Fibroblast of skin of right biceps (primary cell): ENCODE measurements at regions not wholly inside any gene's neighbourhood (a gene's known extent, or its start where the extent isn't known, plus 50 kb on each side); places are given as distances from the start of the nearest gene placed in this dataset.
A peak's percentile ranks its signal among the peaks of the same experiment; 100 is the strongest.
"Not testable (repeated sequence)": the region's sequence is repeated elsewhere in the genome, so short reads cannot be mapped to it uniquely, and the experiment has no call there.

Source experiments
- DNase-seq: peaks from one replicate; pipeline ENCODE4 v3.0.0-alpha.2; 2013

DNA sequence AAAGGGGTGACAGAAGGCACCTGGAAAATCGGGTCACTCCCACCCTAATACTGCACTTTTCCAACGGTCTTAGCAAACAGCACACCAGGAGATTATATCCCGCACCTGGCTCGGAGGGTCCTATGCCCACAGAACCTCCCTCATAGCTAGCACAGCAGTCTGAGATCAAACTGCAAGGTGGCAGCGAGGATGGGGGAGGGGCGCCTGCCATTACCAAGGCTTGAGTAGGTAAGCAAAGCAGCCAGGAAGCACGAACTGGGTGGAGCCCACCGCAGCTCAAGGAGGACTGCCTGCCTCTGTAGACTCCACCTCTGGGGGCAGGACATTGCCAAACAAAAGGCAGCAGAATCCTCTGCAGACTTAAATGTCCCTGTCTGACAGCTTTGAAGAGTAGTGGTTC, 101.8 kb downstream of the TBX20 start:
- not testable (repeated sequence) for DNase-seq

DNA sequence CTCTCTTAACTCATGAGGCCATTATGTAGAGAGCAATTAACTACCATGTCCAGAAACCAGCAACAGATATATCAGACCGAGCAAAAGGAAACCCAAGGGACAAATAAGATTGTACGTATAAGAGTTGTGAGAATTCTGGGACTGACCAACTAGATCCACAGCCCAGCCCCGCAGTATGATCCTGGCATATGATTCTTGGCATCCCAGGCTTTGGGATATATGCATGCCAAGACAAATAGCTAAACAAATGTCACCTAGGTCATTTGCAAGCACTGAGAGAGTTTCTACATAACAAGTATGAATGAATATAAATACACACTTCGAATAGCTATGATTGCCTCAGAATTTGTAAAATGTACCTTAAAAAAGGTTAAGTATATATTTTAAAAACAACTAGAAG, 105.9 kb downstream of the TBX20 start:
- DNase-seq, result not testable (repeated sequence)

DNA sequence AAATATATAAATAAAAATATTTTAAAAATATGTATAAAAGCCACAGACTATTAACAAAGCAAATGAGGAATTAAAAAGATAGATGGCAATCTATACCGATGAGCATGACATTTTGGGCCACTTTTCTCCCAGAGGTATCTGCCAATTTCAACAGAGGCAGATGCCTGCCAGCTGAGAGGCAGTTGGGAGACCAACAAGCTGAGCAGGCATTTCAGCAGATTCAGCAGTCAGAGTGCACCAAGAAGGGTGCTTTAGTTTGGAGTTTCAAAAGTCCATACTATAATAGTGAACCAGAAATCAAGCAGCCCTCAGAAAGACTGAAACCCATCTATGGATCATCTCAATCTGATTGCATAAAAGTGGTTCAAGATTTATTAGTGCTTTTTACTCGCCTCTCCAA, 104.8 kb upstream of the DPY19L1 start:
- not testable (repeated sequence) for DNase-seq

DNA sequence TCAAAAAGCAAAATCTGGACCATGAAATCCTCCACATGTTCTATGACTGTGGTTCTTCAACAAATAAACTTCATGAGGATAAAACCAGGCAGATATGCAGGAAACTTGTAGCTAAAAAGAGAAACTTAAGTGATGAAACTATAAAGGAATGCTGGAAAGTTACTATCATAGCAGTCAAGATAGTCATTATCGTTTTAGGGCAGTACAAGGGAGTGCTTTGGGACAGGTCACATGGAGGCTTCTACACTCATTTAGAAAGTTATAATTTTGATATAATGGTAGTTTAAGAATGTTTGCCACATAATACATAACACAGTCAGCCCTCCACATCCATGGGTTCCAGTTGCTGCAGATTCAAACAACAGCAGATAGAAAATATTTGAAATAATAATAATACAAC, 102.0 kb upstream of the DPY19L1 start:
- DNase-seq, result peak; percentile 48

DNA sequence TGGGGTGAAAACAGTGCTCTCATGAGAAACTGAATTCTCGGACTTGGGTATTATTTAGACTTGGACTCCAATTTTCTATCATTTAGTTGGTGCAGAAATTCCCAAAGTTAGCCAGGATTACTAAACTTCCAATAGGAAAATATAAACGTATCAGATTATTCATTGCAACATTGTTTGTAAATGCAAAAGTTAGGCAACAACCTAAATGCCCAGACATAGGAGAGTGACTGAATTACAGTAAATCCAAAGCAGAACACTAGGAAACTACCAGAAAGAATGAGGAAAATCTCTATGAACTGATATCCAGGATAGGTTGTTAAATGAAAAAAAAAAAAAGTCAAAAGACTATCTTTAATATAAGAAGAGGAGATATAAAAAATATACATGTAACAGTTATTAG, 96.2 kb upstream of the DPY19L1 start:
- not testable (repeated sequence) for DNase-seq

DNA sequence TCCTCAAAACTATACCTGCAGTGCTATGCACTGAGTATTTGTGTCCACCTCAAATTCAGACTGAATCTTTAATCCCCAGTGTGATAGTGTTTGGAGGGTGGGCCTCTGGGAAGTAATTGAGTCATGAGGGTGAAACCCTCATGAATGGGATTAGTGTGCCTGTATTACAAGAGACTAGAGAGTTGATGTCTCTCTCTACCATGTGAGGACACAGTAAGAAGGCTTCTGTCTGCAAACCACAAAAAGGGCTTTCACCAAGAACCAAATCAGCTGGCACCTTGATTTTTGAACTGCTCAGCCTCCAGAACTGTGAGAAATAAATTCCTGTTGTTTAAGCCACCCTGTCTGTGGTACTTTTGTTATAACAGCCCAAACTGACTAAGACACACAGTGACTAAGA, 95.7 kb upstream of the DPY19L1 start:
- not testable (repeated sequence) for DNase-seq

DNA sequence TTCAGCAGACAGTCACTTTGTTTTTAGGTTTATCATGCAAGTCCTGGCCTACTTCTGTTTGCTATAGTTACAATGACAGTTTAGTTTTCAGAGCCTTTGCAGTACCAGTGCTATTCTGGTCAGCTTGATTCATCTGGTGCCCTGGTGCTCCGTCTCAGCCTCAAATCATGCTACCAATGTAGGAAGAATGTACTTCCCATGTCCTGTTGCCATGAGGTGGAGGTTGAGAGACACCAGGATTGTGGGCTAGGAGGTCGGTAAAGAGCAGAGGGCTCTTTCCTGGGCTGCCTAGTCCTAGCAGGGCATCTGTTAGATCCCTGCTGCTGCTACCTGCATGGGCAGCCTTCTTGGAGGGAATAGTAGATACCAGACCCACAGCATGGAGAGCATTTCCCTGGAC, 91.4 kb upstream of the DPY19L1 start:
- DNase-seq, result not testable (repeated sequence)

DNA sequence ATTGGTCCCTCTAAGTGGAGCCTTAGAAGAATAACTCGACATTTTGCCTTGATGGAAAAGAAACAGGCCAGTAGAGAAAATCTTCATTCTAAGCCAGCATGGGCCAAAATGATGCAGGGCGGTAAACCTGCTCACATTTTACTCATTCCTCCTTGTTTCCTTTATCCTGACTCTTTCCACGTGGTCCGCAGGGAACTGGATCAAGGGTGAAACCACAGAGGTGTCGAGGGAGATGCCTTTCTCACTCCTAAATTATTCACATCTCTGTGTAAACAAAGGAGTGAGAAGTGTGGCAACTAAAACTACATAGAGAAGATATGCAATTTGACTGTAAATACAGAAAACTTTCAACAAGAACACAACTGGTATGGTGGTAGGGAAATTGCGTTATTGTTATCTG, 81.2 kb upstream of the DPY19L1 start:
- peak; percentile 7 for DNase-seq

DNA sequence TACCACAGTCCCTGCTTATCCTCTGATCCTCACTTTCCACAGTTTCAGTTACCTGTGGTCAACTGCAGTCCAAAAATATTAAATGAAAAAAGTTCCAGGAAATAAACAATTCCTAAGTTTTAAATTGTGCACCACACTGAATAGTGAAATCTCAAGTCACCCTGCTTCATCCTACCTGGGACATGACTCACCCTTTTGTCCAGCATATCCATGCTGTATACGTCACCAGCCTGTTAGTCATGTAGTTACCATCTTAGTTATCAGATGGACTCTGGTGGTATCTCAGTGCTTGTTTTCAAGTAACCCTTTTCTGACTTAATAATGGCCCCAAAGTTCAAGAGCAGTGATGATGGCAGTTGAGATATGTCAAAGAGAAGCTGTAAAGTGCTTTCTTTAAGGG, 69.4 kb upstream of the DPY19L1 start:
- DNase-seq, result peak; percentile 5

DNA sequence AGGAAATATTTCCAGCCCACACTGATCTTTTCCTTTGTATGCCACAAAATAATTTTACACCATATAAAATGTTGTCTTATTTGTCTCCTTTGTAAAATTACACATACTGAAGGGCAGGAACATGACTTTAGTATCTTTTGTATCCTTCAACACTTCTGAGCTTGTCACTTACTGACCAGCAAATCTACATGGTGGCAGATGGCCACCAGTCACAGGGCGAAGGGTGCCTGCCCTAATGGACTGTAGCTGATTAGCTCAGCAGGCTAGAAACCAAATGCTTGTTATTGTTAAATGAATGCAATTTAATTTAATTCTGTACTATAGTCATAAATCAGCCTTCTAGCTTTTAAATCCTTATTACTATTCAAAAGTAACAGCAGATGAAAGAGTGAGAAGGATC, 68.2 kb upstream of the DPY19L1 start:
- DNase-seq, result not testable (repeated sequence)

DNA sequence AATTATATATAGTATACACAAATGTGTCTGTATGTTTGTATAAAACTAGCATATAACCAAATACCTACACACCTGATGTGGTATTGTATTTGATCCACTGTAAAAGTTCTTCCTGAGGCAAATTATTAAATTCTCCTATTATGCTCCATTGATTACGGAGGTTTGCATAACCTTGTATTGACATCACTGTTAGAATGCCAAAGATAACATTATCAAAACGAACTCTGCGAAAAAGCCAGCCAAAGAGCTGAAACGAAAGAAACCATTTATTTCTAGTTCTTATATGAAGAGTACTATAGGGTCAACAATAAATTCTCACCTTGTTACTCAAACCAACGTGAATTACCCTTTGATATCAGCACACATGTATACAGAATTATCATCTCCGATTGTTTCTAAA, 65.6 kb upstream of the DPY19L1 start:
- not testable (repeated sequence) for DNase-seq

DNA sequence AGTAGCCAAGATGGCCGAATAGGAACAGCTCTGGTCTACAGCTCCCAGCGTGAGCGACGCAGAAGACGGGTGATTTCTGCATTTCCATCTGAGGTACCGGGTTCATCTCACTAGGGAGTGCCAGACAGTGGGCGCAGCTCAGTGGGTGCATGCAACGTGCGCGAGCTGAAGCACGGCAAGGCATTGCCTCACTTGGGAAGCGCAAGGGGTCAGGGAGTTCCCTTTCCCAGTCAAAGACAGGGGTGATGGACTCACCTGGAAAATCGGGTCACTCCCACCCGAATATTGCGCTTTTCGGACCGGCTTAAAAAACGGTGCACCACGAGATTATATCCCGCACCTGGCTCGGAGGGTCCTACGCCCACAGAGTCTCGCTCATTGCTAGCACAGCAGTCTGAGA, 55.7 kb upstream of the DPY19L1 start:
- DNase-seq, result not testable (repeated sequence)
